HEK293 (cell line): ENCODE measurements at regions not wholly inside any gene's neighbourhood (a gene's known extent, or its start where the extent isn't known, plus 50 kb on each side); places are given as distances from the start of the nearest gene placed in this dataset.
A peak's percentile ranks its signal among the peaks of the same experiment; 100 is the strongest.

ENCODE experiments used
- ATF2 ChIP-seq: fragments of 450-650 bp; formaldehyde crosslinking; IDR thresholded peaks from 2 replicates; pipeline ENCODE4 v1.5.1; 2016; ENCODE audit warnings: missing biosample characterization, missing genetic modification characterization, low read depth
- CTCF ChIP-seq: fragments of 450-650 bp; formaldehyde crosslinking; IDR thresholded peaks from 2 replicates; pipeline ENCODE4 v1.5.1; 2016; ENCODE audit warnings: missing biosample characterization, missing genetic modification characterization
- HOXA7 ChIP-seq: sonication (generic); formaldehyde crosslinking; IDR thresholded peaks from 2 replicates; pipeline ENCODE4 v1.8.1; 2022; ENCODE audit warnings: missing genetic modification reagents, borderline replicate concordance
- SP2 ChIP-seq: fragments of 450-650 bp; formaldehyde crosslinking; IDR thresholded peaks from 2 replicates; pipeline ENCODE4 v1.5.1; 2016; ENCODE audit warnings: missing biosample characterization, missing genetic modification characterization
- TCF7L2 ChIP-seq: IDR thresholded peaks from 2 replicates; pipeline ENCODE4 v1.6.1; 2011; ENCODE audit warnings: low read depth, mild to moderate bottlenecking, inconsistent platforms, low read length, moderate library complexity, borderline replicate concordance
- ZIC2 ChIP-seq: fragments of 450-650 bp; formaldehyde crosslinking; IDR thresholded peaks from 2 replicates; pipeline ENCODE4 v1.5.1; 2016; ENCODE audit warnings: missing biosample characterization, missing genetic modification characterization
- ZNF10 ChIP-seq: fragments of 450-650 bp; formaldehyde crosslinking; IDR thresholded peaks from 2 replicates; pipeline ENCODE4 v1.5.1; 2017; ENCODE audit warnings: missing biosample characterization, missing genetic modification characterization
- ZNF274 ChIP-seq, 2 experiments: fragments of 200-500 bp in 1 of 2; fragments of 450-650 bp in 1 of 2; sonication (Bioruptor generic) in 1 of 2; formaldehyde crosslinking in 1 of 2; IDR thresholded peaks; 2 replicates each; pipeline versions ENCODE4 v1.5.1 to v1.6.1; 2014 to 2016; ENCODE audit warnings: borderline replicate concordance in 1 of 2, inconsistent platforms in 1 of 2, low read length in 1 of 2, missing biosample characterization in 1 of 2, missing genetic modification characterization in 1 of 2
- ZNF600 ChIP-seq: fragments of 450-650 bp; formaldehyde crosslinking; IDR thresholded peaks from 2 replicates; pipeline ENCODE4 v1.5.1; 2016; ENCODE audit warnings: missing biosample characterization, missing genetic modification characterization
- ZNF610 ChIP-seq: fragments of 450-650 bp; formaldehyde crosslinking; IDR thresholded peaks from 2 replicates; pipeline ENCODE4 v1.5.1; 2016; ENCODE audit warnings: missing biosample characterization, missing genetic modification characterization, borderline replicate concordance
- TF ChIP-seq, protein P1 (sequence below): fragments of 450-650 bp; formaldehyde crosslinking; IDR thresholded peaks from 2 replicates; pipeline ENCODE4 v1.5.1; 2016; ENCODE audit warnings: missing biosample characterization, missing genetic modification characterization

GRCh38 chr5:118076490-118076889 is 911.9 kb downstream of the DTWD2 start:
- TF ChIP-seq ZIC2 (tag by site-specific recombination) (no peak), ZNF10 (tag by site-specific recombination) (no peak), CTCF (no peak), ATF2 (tag by site-specific recombination) (no peak), ZNF610 (no peak), TCF7L2 (no peak), SP2 (tag by site-specific recombination) (no peak), ZNF274 (IDR thresholded peaks at IDR 0.05; ENCODE audit: low read length) (no peak), ZNF274 (tag by site-specific recombination; IDR thresholded peaks at IDR 0.05; ENCODE audit: borderline replicate concordance) (no peak), ZNF600 (tag by site-specific recombination) (no peak), HOXA7 (CRISPR knock-in tag) (no peak)
- TF ChIP-seq, protein P1, sequence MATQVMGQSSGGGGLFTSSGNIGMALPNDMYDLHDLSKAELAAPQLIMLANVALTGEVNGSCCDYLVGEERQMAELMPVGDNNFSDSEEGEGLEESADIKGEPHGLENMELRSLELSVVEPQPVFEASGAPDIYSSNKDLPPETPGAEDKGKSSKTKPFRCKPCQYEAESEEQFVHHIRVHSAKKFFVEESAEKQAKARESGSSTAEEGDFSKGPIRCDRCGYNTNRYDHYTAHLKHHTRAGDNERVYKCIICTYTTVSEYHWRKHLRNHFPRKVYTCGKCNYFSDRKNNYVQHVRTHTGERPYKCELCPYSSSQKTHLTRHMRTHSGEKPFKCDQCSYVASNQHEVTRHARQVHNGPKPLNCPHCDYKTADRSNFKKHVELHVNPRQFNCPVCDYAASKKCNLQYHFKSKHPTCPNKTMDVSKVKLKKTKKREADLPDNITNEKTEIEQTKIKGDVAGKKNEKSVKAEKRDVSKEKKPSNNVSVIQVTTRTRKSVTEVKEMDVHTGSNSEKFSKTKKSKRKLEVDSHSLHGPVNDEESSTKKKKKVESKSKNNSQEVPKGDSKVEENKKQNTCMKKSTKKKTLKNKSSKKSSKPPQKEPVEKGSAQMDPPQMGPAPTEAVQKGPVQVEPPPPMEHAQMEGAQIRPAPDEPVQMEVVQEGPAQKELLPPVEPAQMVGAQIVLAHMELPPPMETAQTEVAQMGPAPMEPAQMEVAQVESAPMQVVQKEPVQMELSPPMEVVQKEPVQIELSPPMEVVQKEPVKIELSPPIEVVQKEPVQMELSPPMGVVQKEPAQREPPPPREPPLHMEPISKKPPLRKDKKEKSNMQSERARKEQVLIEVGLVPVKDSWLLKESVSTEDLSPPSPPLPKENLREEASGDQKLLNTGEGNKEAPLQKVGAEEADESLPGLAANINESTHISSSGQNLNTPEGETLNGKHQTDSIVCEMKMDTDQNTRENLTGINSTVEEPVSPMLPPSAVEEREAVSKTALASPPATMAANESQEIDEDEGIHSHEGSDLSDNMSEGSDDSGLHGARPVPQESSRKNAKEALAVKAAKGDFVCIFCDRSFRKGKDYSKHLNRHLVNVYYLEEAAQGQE (tag by site-specific recombination), result peak; percentile 63
